ENCODE measurements at regions not wholly inside any gene's neighbourhood (a gene's known extent, or its start where the extent isn't known, plus 50 kb on each side); places are given as distances from the start of the nearest gene placed in this dataset.

GRCh38 chr3:173258697-173259096, 117.7 kb upstream of the SPATA16 start:
- TF ChIP-seq CTCF (IDR thresholded peaks at IDR 0.05) (no peak), ZFX (IDR thresholded peaks at IDR 0.05; ENCODE audit: borderline replicate concordance) (no peak)
- H3K27ac ChIP-seq, result no peak overlapping the region

- no peak overlapping the region for H3K27ac ChIP-seq
- no peak for TF ChIP-seq CTCF (IDR thresholded peaks at IDR 0.05)
- TF ChIP-seq ZFX (IDR thresholded peaks at IDR 0.05; ENCODE audit: borderline replicate concordance), result no peak
Observed at GRCh38 chr3:173257797-173258196, 116.8 kb upstream of the SPATA16 start.

- TF ChIP-seq CTCF (IDR thresholded peaks at IDR 0.05), result no peak
- TF ChIP-seq ZFX (IDR thresholded peaks at IDR 0.05; ENCODE audit: borderline replicate concordance), result no peak
- H3K27ac ChIP-seq, result no peak overlapping the region
Observed at GRCh38 chr3:173255555-173255954, 114.5 kb upstream of the SPATA16 start.

GRCh38 chr3:173253471-173253870, 112.4 kb upstream of the SPATA16 start:
- no peak for TF ChIP-seq ZFX (IDR thresholded peaks at IDR 0.05; ENCODE audit: borderline replicate concordance)
- TF ChIP-seq CTCF (IDR thresholded peaks at IDR 0.05), result no peak
- H3K27ac ChIP-seq, result no peak overlapping the region

- TF ChIP-seq ZFX (IDR thresholded peaks at IDR 0.05; ENCODE audit: borderline replicate concordance) (no peak), CTCF (IDR thresholded peaks at IDR 0.05) (no peak)
- no peak overlapping the region for H3K27ac ChIP-seq
Observed at GRCh38 chr3:173249457-173249856, 108.4 kb upstream of the SPATA16 start.

- no peak overlapping the region for H3K27ac ChIP-seq
- TF ChIP-seq ZFX (IDR thresholded peaks at IDR 0.05; ENCODE audit: borderline replicate concordance) (no peak), CTCF (IDR thresholded peaks at IDR 0.05) (no peak)
Observed at GRCh38 chr3:173241727-173242126, 100.7 kb upstream of the SPATA16 start.

- H3K27ac ChIP-seq, result no peak overlapping the region
- no peak for TF ChIP-seq CTCF (IDR thresholded peaks at IDR 0.05)
- TF ChIP-seq ZFX (IDR thresholded peaks at IDR 0.05; ENCODE audit: borderline replicate concordance), result no peak
Observed at GRCh38 chr3:173238091-173238490, 97.1 kb upstream of the SPATA16 start.

All from 22Rv1 (cell line).